ENCODE measurements at regions not wholly inside any gene's neighbourhood (a gene's known extent, or its start where the extent isn't known, plus 50 kb on each side); places are given as distances from the start of the nearest gene placed in this dataset.

DNA sequence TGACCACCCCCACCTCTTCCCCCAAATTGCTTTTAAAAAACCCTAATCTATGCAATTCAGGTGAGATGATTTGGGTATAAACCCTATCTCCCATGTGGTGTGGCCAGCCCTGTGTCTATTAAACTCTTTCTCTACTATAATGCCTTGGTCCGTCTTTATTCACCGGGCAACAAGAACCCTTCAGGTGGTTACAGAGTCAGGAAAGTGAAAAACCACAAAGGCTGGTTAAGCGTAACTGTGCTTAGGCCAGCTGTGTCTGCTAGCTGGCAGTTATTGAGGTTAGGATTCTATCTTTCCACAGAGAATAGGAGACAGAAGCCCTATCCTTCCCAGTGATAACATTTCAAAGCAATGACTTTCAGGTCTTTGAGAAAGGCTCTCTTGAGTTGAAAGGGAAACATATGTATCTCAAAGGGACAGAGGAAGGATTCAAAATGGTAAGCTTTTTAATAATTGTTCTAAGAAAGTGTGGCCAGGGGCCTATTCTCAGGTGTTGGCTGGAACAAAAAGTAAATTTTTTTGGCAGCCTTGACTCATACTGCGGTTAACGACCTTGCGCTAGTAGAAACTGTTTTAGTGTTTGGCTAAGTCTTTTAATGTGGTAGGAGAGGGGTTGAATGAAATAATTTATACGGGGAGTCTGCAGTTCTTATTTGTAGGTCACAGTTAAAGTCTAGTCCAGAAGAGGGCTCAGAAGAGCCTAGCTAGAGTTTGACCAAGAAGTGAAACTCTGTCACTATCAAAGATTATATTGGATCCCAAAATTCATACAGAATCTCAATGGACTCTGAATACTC is 89.0 kb downstream of the NPAP1 start:
- Histone ChIP-seq H4K91ac (ENCODE audit: insufficient read depth, low read depth, low read length) (no peak overlapping the region), H3K27ac (ENCODE audit: insufficient read depth, low read length) (no peak overlapping the region), H4K5ac (ENCODE audit: low read depth, low read length) (no peak overlapping the region), H2BK15ac (ENCODE audit: low read depth, low read length) (no peak overlapping the region), H2AK9ac (replicated peaks; ENCODE audit: low read depth, low read length, poor library complexity) (no peak overlapping the region), H2BK120ac (ENCODE audit: low read depth, low read length) (no peak overlapping the region), H3K27me3 (ENCODE audit: control insufficient read depth, insufficient read depth, low read length) (no peaks in the 10 kb centered on the region), H3K4me1 (ENCODE audit: control insufficient read depth, insufficient read depth, low read length) (no peaks in the 10 kb centered on the region), H3K4me2 (ENCODE audit: low read depth, low read length) (no peak overlapping the region), H2AK5ac (ENCODE audit: low read depth, low read length) (no peak overlapping the region), H3K4me3 (ENCODE audit: insufficient read depth, low read depth, low read length) (no peak overlapping the region), H3K4ac (ENCODE audit: low read depth, low read length) (no peak overlapping the region), H3K9me1 (ENCODE audit: insufficient read depth, low read length) (no peaks in the 10 kb centered on the region), H2AFZ (replicated peaks; ENCODE audit: low read length, poor library complexity) (no peak overlapping the region), H3K18ac (ENCODE audit: low read depth, low read length) (no peak overlapping the region), H3K14ac (replicated peaks; ENCODE audit: low read depth, low read length) (no peak overlapping the region), H4K20me1 (ENCODE audit: insufficient read depth, low read length) (no peaks in the 10 kb centered on the region), H2BK20ac (ENCODE audit: low read depth, low read length) (no peak overlapping the region), H3K56ac (ENCODE audit: extremely low read depth, insufficient read depth, low read length) (no peak overlapping the region), H3K79me1 (ENCODE audit: low read depth in 1 of 2, low read length in 2 of 2) (no peaks in the 10 kb centered on the region), H3K36me3 (ENCODE audit: control insufficient read depth, insufficient read depth, low read length) (no peaks in the 10 kb centered on the region), H2BK5ac (ENCODE audit: low read depth, low read length, poor library complexity, severe bottlenecking) (no peak overlapping the region), H3K23ac (ENCODE audit: low read depth, low read length) (no peak overlapping the region), H4K8ac (ENCODE audit: low read depth in 2 of 2, low read length in 2 of 2) (no peak overlapping the region), H3K9ac (ENCODE audit: low read depth, low read length) (no peak overlapping the region), H3K9me3 (ENCODE audit: control insufficient read depth, insufficient read depth, low read length) (no peaks in the 10 kb centered on the region)
- TF ChIP-seq MAZ (IDR thresholded peaks at IDR 0.05; ENCODE audit: borderline replicate concordance, low read depth, low read length): no peak
- no peak for TF ChIP-seq MXI1 (IDR thresholded peaks at IDR 0.05; ENCODE audit: borderline replicate concordance, low read depth, low read length)
- DNase-seq (no peak), ATAC-seq (ENCODE audit: low read depth) (no peak)
- WGBS, 2 experiments (ENCODE audit: extremely low coverage in 2 of 2, insufficient read length in 1 of 2): 94% methylated on average over 3 of the region's 7 CpGs; no CpG with 5 or more reads in 1 of the 2 experiments
- intact Hi-C loops (cut with micrococcal nuclease): no loop called here
- no TSS peak for BruUV-seq (replicated peaks)
- ChIA-PET CTCF (no interaction called here), POLR2A (ENCODE audit: unreplicated experiment) (no interaction called here)
- in situ Hi-C loops (cut with MboI; ENCODE audit: low sequenced_read_pairs): no loop called here
- dilution Hi-C loops (cut with HindIII; ENCODE audit: low sequenced_read_pairs, unreplicated experiment): no loop called here

Data from IMR-90 (cell line).